Lower leg skin (tissue), 4 donors: ENCODE measurements at regions not wholly inside any gene's neighbourhood (a gene's known extent, or its start where the extent isn't known, plus 50 kb on each side); places are given as distances from the start of the nearest gene placed in this dataset.
A peak's percentile ranks its signal among the peaks of the same experiment; 100 is the strongest.

Experiments
- DNase-seq, 2 donors: peaks; one replicate each; pipeline ENCODE4 v3.0.0-alpha.2; 2019; ENCODE audit warnings: low spot score in 2 of 2
- H3K4me3 ChIP-seq: fragments of 200-600 bp; sonication (generic); 2 replicates; pipeline ENCODE4 v1.5.1; 2017; ENCODE audit warnings: mild to moderate bottlenecking, low read depth; ENCODE audit not compliant: poor library complexity, severe bottlenecking
- CTCF ChIP-seq, 3 donors: fragments of 450-650 bp; IDR thresholded peaks; one replicate each; pipeline ENCODE4 v1.5.1; 2016; ENCODE audit warnings: antibody characterized with exemption in 3 of 3, mild to moderate bottlenecking in 3 of 3, moderate library complexity in 2 of 3
- POLR2A ChIP-seq, 2 donors: fragments of 450-650 bp; IDR thresholded peaks; one replicate each; pipeline ENCODE4 v1.6.1; 2016 to 2017; ENCODE audit warnings: antibody characterized with exemption in 2 of 2, mild to moderate bottlenecking in 1 of 2, moderate library complexity in 1 of 2
- WGBS, 2 donors: methylation state at CpG; one replicate each; pipeline ENCODE4 v1.1.5; 2018; 5-methylcytosine and 5-hydroxymethylcytosine counted together
- intact Hi-C: fragments of 100-400 bp; cut with DNase I; formaldehyde crosslinking; loops from one replicate; pipeline ENCODE4 v1.15.0; 2023; ENCODE audit warnings: low total_unique reads

- 79 to 83% methylated on average over 10 of the region's 10 CpGs for WGBS, 2 donors
- TF ChIP-seq POLR2A (IDR thresholded peaks at IDR 0.05) (no peak), CTCF (IDR thresholded peaks at IDR 0.05) (no peak)
- DNase-seq: peak in 1 of 2 donors; percentile 46
- H3K4me3 ChIP-seq: no peak overlapping the region
- intact Hi-C loops: no loop called here
These were observed 144.9 kb upstream of the SOX1 start for GRCh38 chr13:111922086-111922485.

- DNase-seq: peak in 1 of 2 donors; percentile 17
- intact Hi-C loops: no loop called here
- no peak overlapping the region for H3K4me3 ChIP-seq
- WGBS, 2 donors: 65 to 66% methylated on average over 5 of the region's 5 CpGs
- TF ChIP-seq CTCF (IDR thresholded peaks at IDR 0.05): no peak
- no peak for TF ChIP-seq POLR2A (IDR thresholded peaks at IDR 0.05)
These were observed 143.5 kb upstream of the SOX1 start for GRCh38 chr13:111923439-111923838.

- TF ChIP-seq CTCF (IDR thresholded peaks at IDR 0.05) (no peak), POLR2A (IDR thresholded peaks at IDR 0.05) (no peak)
- intact Hi-C loops: no loop called here
- DNase-seq: no peak
- H3K4me3 ChIP-seq: no peak overlapping the region
- 81 to 85% methylated on average over 15 of the region's 15 CpGs for WGBS, 2 donors
These were observed 142.8 kb upstream of the SOX1 start for GRCh38 chr13:111923991-111924677.

GRCh38 chr13:111924678-111925075, 142.3 kb upstream of the SOX1 start:
- peak in 1 of 2 donors; percentile 63 for DNase-seq
- WGBS, 2 donors: 71 to 73% methylated on average over 6 of the region's 6 CpGs
- TF ChIP-seq POLR2A (IDR thresholded peaks at IDR 0.05) (no peak), CTCF (IDR thresholded peaks at IDR 0.05) (no peak)
- intact Hi-C loops: no loop called here
- no peak overlapping the region for H3K4me3 ChIP-seq

GRCh38 chr13:111925146-111925875, 141.6 kb upstream of the SOX1 start:
- peak in 1 of 2 donors; percentile 56 for DNase-seq
- WGBS, 2 donors: 90 to 94% methylated on average over 13 of the region's 13 CpGs
- no peak overlapping the region for H3K4me3 ChIP-seq
- intact Hi-C loops: no loop called here
- TF ChIP-seq POLR2A (IDR thresholded peaks at IDR 0.05) (no peak), CTCF (IDR thresholded peaks at IDR 0.05) (no peak)
